ENCODE measurements at regions not wholly inside any gene's neighbourhood (a gene's known extent, or its start where the extent isn't known, plus 50 kb on each side); places are given as distances from the start of the nearest gene placed in this dataset.
"Not testable (repeated sequence)": the region's sequence is repeated elsewhere in the genome, so short reads cannot be mapped to it uniquely, and the experiment has no call there.

GRCh38 chr10:46749470-46749869, 161.8 kb upstream of the PTPN20 start:
- not testable (repeated sequence) for DNase-seq

GRCh38 chr10:46753763-46754162, 157.5 kb upstream of the PTPN20 start:
- not testable (repeated sequence) for DNase-seq

GRCh38 chr10:46761471-46761870, 149.8 kb upstream of the PTPN20 start:
- not testable (repeated sequence) for DNase-seq

- not testable (repeated sequence) for DNase-seq
These were observed 142.5 kb upstream of the PTPN20 start for GRCh38 chr10:46768515-46769291.

- DNase-seq = not testable (repeated sequence)
These were observed 137.9 kb upstream of the PTPN20 start for GRCh38 chr10:46773178-46773896.

- not testable (repeated sequence) for DNase-seq
These were observed 137.4 kb upstream of the PTPN20 start for GRCh38 chr10:46773897-46774236.

GRCh38 chr10:46774366-46774765, 136.9 kb upstream of the PTPN20 start:
- DNase-seq = not testable (repeated sequence)

- not testable (repeated sequence) for DNase-seq
These were observed 136.1 kb upstream of the PTPN20 start for GRCh38 chr10:46774945-46775667.

- not testable (repeated sequence) for DNase-seq
These were observed 135.6 kb upstream of the PTPN20 start for GRCh38 chr10:46775668-46776059.

GRCh38 chr10:46779571-46779970, 131.7 kb upstream of the PTPN20 start:
- not testable (repeated sequence) for DNase-seq

GRCh38 chr10:46780164-46780563, 131.1 kb upstream of the PTPN20 start:
- not testable (repeated sequence) for DNase-seq

GRCh38 chr10:46781001-46781400, 130.2 kb upstream of the PTPN20 start:
- DNase-seq = not testable (repeated sequence)

- not testable (repeated sequence) for DNase-seq
These were observed 129.0 kb upstream of the PTPN20 start for GRCh38 chr10:46782001-46782874.

GRCh38 chr10:46784665-46785064, 126.6 kb upstream of the PTPN20 start:
- DNase-seq = not testable (repeated sequence)

GRCh38 chr10:46786125-46786517, 125.1 kb upstream of the PTPN20 start:
- DNase-seq = not testable (repeated sequence)

- DNase-seq = peak in 3 of 4 experiments; percentile 12 to 21 (median 19)
These were observed 124.5 kb upstream of the PTPN20 start for GRCh38 chr10:46786518-46787320.

- peak in 1 of 4 experiments; percentile 10 for DNase-seq
These were observed 124.0 kb upstream of the PTPN20 start for GRCh38 chr10:46787321-46787615.

- not testable (repeated sequence) for DNase-seq
These were observed 118.4 kb upstream of the PTPN20 start for GRCh38 chr10:46792657-46793357.

GRCh38 chr10:46796351-46796750, 114.9 kb upstream of the PTPN20 start:
- not testable (repeated sequence) for DNase-seq

- not testable (repeated sequence) for DNase-seq
These were observed 109.2 kb upstream of the PTPN20 start for GRCh38 chr10:46802010-46802409.

GRCh38 chr10:46803082-46803481, 108.1 kb upstream of the PTPN20 start:
- DNase-seq = not testable (repeated sequence)
